A673 (cell line): ENCODE measurements at regions not wholly inside any gene's neighbourhood (a gene's known extent, or its start where the extent isn't known, plus 50 kb on each side); places are given as distances from the start of the nearest gene placed in this dataset.

Source experiments
- BruUV-seq: library from RNA; stranded (reverse); fragments of 400-500 nt; replicated peaks from 2 replicates; lab custom pipeline; 2021; lab: Mats Ljungman, UMichigan
- CTCF ChIA-PET: fragments of 300-600 bp; sonication (Branson Sonifier 250); formaldehyde crosslinking; loops from one replicate; lab custom pipeline; 2022; ENCODE audit warnings: antibody characterized with exemption; lab: Charles Lee
- POLR2A ChIA-PET: fragments of 300-600 bp; sonication (Branson Sonifier 250); formaldehyde crosslinking; loops from one replicate; lab custom pipeline; 2022; ENCODE audit warnings: antibody characterized with exemption; ENCODE audit not compliant: low non-redundant PET; lab: Charles Lee
- DNase-seq: peaks from one replicate; pipeline ENCODE4 v3.0.0-alpha.2; 2015; ENCODE audit warnings: low spot score
- H3K27ac ChIP-seq: fragments of 200-600 bp; sonication (generic); 2 replicates; pipeline ENCODE4 v1.5.1; 2016; ENCODE audit warnings: mixed run types, low read depth, mild to moderate bottlenecking, mixed read lengths, antibody characterized with exemption, low read length; ENCODE audit not compliant: poor library complexity, severe bottlenecking
- H3K27me3 ChIP-seq: fragments of 200-600 bp; sonication (generic); replicated peaks from 2 replicates; pipeline ENCODE4 v1.6.1; 2017; ENCODE audit warnings: mixed run types, low read depth, mild to moderate bottlenecking, mixed read lengths, antibody characterized with exemption, low read length; ENCODE audit not compliant: insufficient read depth, poor library complexity
- H3K36me3 ChIP-seq: fragments of 200-600 bp; sonication (generic); 2 replicates; pipeline ENCODE4 v1.6.1; 2016; ENCODE audit warnings: mixed run types, mild to moderate bottlenecking, mixed read lengths, antibody characterized with exemption, low read length; ENCODE audit not compliant: insufficient read depth, poor library complexity, severe bottlenecking
- H3K4me1 ChIP-seq: fragments of 200-600 bp; sonication (generic); 2 replicates; pipeline ENCODE4 v1.6.1; 2017; ENCODE audit warnings: mixed run types, mild to moderate bottlenecking, mixed read lengths, antibody characterized with exemption, low read length; ENCODE audit not compliant: insufficient read depth, poor library complexity, severe bottlenecking
- H3K4me3 ChIP-seq: fragments of 200-600 bp; sonication (generic); 2 replicates; pipeline ENCODE4 v1.5.1; 2016; ENCODE audit warnings: low read depth, mixed run types, mild to moderate bottlenecking, mixed read lengths, low read length; ENCODE audit not compliant: poor library complexity, severe bottlenecking
- H3K9me3 ChIP-seq: fragments of 200-600 bp; sonication (generic); 2 replicates; pipeline ENCODE4 v1.6.1; 2016; ENCODE audit warnings: mixed run types, low read depth, mild to moderate bottlenecking, mixed read lengths, antibody characterized with exemption, low read length; ENCODE audit not compliant: poor library complexity, severe bottlenecking
- CTCF ChIP-seq: fragments of 300-800, 200-600 bp; sonication (generic); conservative IDR thresholded peaks from 2 replicates; pipeline ENCODE4 v1.5.1; 2017; ENCODE audit warnings: low read depth, mild to moderate bottlenecking, antibody characterized with exemption, low read length, moderate library complexity, mixed read lengths
- EZH2 ChIP-seq: fragments of 200-600 bp; sonication (generic); IDR thresholded peaks from 2 replicates; pipeline ENCODE4 v1.6.1; 2017; ENCODE audit warnings: borderline replicate concordance, low read depth, mild to moderate bottlenecking, mixed read lengths, antibody characterized with exemption, low read length; ENCODE audit not compliant: poor library complexity, severe bottlenecking
- intact Hi-C: fragments of 100-400 bp; cut with micrococcal nuclease; formaldehyde crosslinking; loops from one replicate; pipeline ENCODE4 v1.10.0; 2022; ENCODE audit not compliant: unreplicated experiment

GRCh38 chr12:62098132-62098531, 162.1 kb upstream of the USP15 start:
- ChIA-PET POLR2A (no interaction called here), CTCF (no interaction called here)
- no peak for DNase-seq
- Histone ChIP-seq H3K4me1 (no peaks in the 10 kb centered on the region), H3K4me3 (no peak overlapping the region), H3K9me3 (no peaks in the 10 kb centered on the region), H3K27ac (no peak overlapping the region), H3K27me3 (no peaks in the 10 kb centered on the region), H3K36me3 (no peaks in the 10 kb centered on the region)
- intact Hi-C loops = no loop called here
- no peak for TF ChIP-seq EZH2
- no TSS peak for BruUV-seq

GRCh38 chr12:62103748-62104147, 156.5 kb upstream of the USP15 start:
- Histone ChIP-seq H3K9me3 (no peaks in the 10 kb centered on the region), H3K27me3 (no peaks in the 10 kb centered on the region), H3K4me1 (no peaks in the 10 kb centered on the region), H3K27ac (no peak overlapping the region), H3K4me3 (no peak overlapping the region), H3K36me3 (no peaks in the 10 kb centered on the region)
- ChIA-PET POLR2A (no interaction called here), CTCF (no interaction called here)
- intact Hi-C loops = no loop called here
- TF ChIP-seq CTCF = no peak
- no peak for TF ChIP-seq EZH2
- no peak for DNase-seq
- BruUV-seq = no TSS peak

- POLR2A ChIA-PET = no interaction called here
Measured at GRCh38 chr12:62106547-62107185, 153.5 kb upstream of the USP15 start.

More at GRCh38 chr12:62106547-62107185, 153.5 kb upstream of the USP15 start:
- TF ChIP-seq EZH2 (no peak), CTCF (no peak)
- Histone ChIP-seq H3K27me3 (no peaks in the 10 kb centered on the region), H3K36me3 (no peaks in the 10 kb centered on the region), H3K9me3 (no peaks in the 10 kb centered on the region), H3K4me1 (no peaks in the 10 kb centered on the region), H3K4me3 (no peak overlapping the region), H3K27ac (no peak overlapping the region)
- BruUV-seq = no TSS peak
- DNase-seq = no peak
- intact Hi-C loops = no loop called here
- CTCF ChIA-PET = no interaction called here
